ENCODE measurements at regions not wholly inside any gene's neighbourhood (a gene's known extent, or its start where the extent isn't known, plus 50 kb on each side); places are given as distances from the start of the nearest gene placed in this dataset.
"Not testable (repeated sequence)": the region's sequence is repeated elsewhere in the genome, so short reads cannot be mapped to it uniquely, and the experiment has no call there.

GRCh38 chr18:75700561-75700960 lies 273.1 kb upstream of the SMIM21 start:
- Mint-ChIP-seq H3K9me3 (peaks cover 2% of the 10 kb centered on the region), H3K4me1 (ENCODE audit: low read depth) (no peaks in the 10 kb centered on the region), H3K27ac (no peak overlapping the region), H3K27me3 (ENCODE audit: low read depth) (peaks cover 3% of the 10 kb centered on the region), H3K4me3 (no peak overlapping the region), H3K36me3 (ENCODE audit: low read depth) (no peaks in the 10 kb centered on the region)
- intact Hi-C loops (cut with micrococcal nuclease): no loop called here
- CTCF ChIA-PET: no interaction called here
- no peak for DNase-seq

GRCh38 chr18:75698861-75699260 lies 271.4 kb upstream of the SMIM21 start:
- no peak for DNase-seq
- intact Hi-C loops (cut with micrococcal nuclease): no loop called here
- Mint-ChIP-seq H3K4me3 (no peak overlapping the region), H3K4me1 (ENCODE audit: low read depth) (no peaks in the 10 kb centered on the region), H3K27ac (no peak overlapping the region), H3K27me3 (ENCODE audit: low read depth) (peaks cover 7% of the 10 kb centered on the region), H3K36me3 (ENCODE audit: low read depth) (no peaks in the 10 kb centered on the region), H3K9me3 (peaks cover 2% of the 10 kb centered on the region)
- CTCF ChIA-PET: no interaction called here

GRCh38 chr18:75697493-75697892 lies 270.0 kb upstream of the SMIM21 start:
- Mint-ChIP-seq H3K36me3 (ENCODE audit: low read depth) (no peaks in the 10 kb centered on the region), H3K27me3 (ENCODE audit: low read depth) (peaks cover 7% of the 10 kb centered on the region), H3K4me1 (ENCODE audit: low read depth) (no peaks in the 10 kb centered on the region), H3K4me3 (no peak overlapping the region), H3K9me3 (no peaks in the 10 kb centered on the region), H3K27ac (no peak overlapping the region)
- CTCF ChIA-PET: no interaction called here
- DNase-seq: no peak
- intact Hi-C loops (cut with micrococcal nuclease): no loop called here

GRCh38 chr18:75696391-75696790 lies 268.9 kb upstream of the SMIM21 start:
- Mint-ChIP-seq H3K9me3 (no peaks in the 10 kb centered on the region), H3K4me1 (ENCODE audit: low read depth) (no peaks in the 10 kb centered on the region), H3K27ac (no peak overlapping the region), H3K27me3 (ENCODE audit: low read depth) (peaks cover 7% of the 10 kb centered on the region), H3K36me3 (ENCODE audit: low read depth) (no peaks in the 10 kb centered on the region), H3K4me3 (no peak overlapping the region)
- intact Hi-C loops (cut with micrococcal nuclease): no loop called here
- CTCF ChIA-PET: interaction anchor here (0.7 to 0.8 kb wide), 2 partner anchors 69 to 1336 kb away, joined by 3 read pairs; no protein-coding TSS in a partner anchor
- no peak for DNase-seq

GRCh38 chr18:75694292-75694691 lies 266.8 kb upstream of the SMIM21 start:
- Mint-ChIP-seq H3K27ac (no peak overlapping the region), H3K27me3 (ENCODE audit: low read depth) (peaks cover 7% of the 10 kb centered on the region), H3K9me3 (no peaks in the 10 kb centered on the region), H3K4me3 (no peak overlapping the region), H3K4me1 (ENCODE audit: low read depth) (no peaks in the 10 kb centered on the region), H3K36me3 (ENCODE audit: low read depth) (no peaks in the 10 kb centered on the region)
- intact Hi-C loops (cut with micrococcal nuclease): no loop called here
- no peak for DNase-seq
- CTCF ChIA-PET: no interaction called here

GRCh38 chr18:75691483-75691882 lies 264.0 kb upstream of the SMIM21 start:
- intact Hi-C loops (cut with micrococcal nuclease): no loop called here
- no peak overlapping the region for H3K27ac Mint-ChIP-seq
- H3K9me3 Mint-ChIP-seq: no peaks in the 10 kb centered on the region
- no peak for DNase-seq
- H3K4me1 Mint-ChIP-seq (ENCODE audit: low read depth): no peaks in the 10 kb centered on the region
- H3K27me3 Mint-ChIP-seq (ENCODE audit: low read depth): peaks cover 10% of the 10 kb centered on the region
- H3K36me3 Mint-ChIP-seq (ENCODE audit: low read depth): no peaks in the 10 kb centered on the region
- CTCF ChIA-PET: no interaction called here
- no peak overlapping the region for H3K4me3 Mint-ChIP-seq

GRCh38 chr18:75690283-75690682 lies 262.8 kb upstream of the SMIM21 start:
- H3K27ac Mint-ChIP-seq; DNase-seq; H3K4me1 Mint-ChIP-seq (ENCODE audit: low read depth); intact Hi-C loops (cut with micrococcal nuclease); H3K4me3 Mint-ChIP-seq; H3K9me3 Mint-ChIP-seq; CTCF ChIA-PET; H3K36me3 Mint-ChIP-seq (ENCODE audit: low read depth): not testable (repeated sequence)
- peaks cover 13% of the 10 kb centered on the region for H3K27me3 Mint-ChIP-seq (ENCODE audit: low read depth)

- Mint-ChIP-seq H3K36me3 (ENCODE audit: low read depth) (no peaks in the 10 kb centered on the region), H3K4me3 (no peak overlapping the region), H3K9me3 (no peaks in the 10 kb centered on the region), H3K27ac (no peak overlapping the region), H3K27me3 (ENCODE audit: low read depth) (peaks cover 17% of the 10 kb centered on the region), H3K4me1 (ENCODE audit: low read depth) (no peaks in the 10 kb centered on the region)
- intact Hi-C loops (cut with micrococcal nuclease): no loop called here
- no peak for DNase-seq
- CTCF ChIA-PET: no interaction called here
Observed at GRCh38 chr18:75687626-75688025, 260.1 kb upstream of the SMIM21 start.

- Mint-ChIP-seq H3K27ac (no peak overlapping the region), H3K9me3 (no peaks in the 10 kb centered on the region), H3K27me3 (ENCODE audit: low read depth) (peaks cover 25% of the 10 kb centered on the region), H3K4me1 (ENCODE audit: low read depth) (no peaks in the 10 kb centered on the region), H3K4me3 (no peak overlapping the region), H3K36me3 (ENCODE audit: low read depth) (no peaks in the 10 kb centered on the region)
- DNase-seq: no peak
- CTCF ChIA-PET: interaction anchor here (0.6 kb wide), 1 partner anchor 68 kb away, joined by 3 read pairs; no protein-coding TSS in a partner anchor
- intact Hi-C loops (cut with micrococcal nuclease): no loop called here
Observed at GRCh38 chr18:75683426-75683825, 255.9 kb upstream of the SMIM21 start.

GRCh38 chr18:75681538-75682115 lies 254.1 kb upstream of the SMIM21 start:
- intact Hi-C loops (cut with micrococcal nuclease): no loop called here
- DNase-seq: no peak
- no peak overlapping the region for H3K27ac Mint-ChIP-seq
- no peak overlapping the region for H3K4me3 Mint-ChIP-seq
- H3K27me3 Mint-ChIP-seq (ENCODE audit: low read depth): peaks cover 23% of the 10 kb centered on the region
- no peaks in the 10 kb centered on the region for H3K36me3 Mint-ChIP-seq (ENCODE audit: low read depth)
- CTCF ChIA-PET: no interaction called here
- no peaks in the 10 kb centered on the region for H3K9me3 Mint-ChIP-seq
- H3K4me1 Mint-ChIP-seq (ENCODE audit: low read depth): no peaks in the 10 kb centered on the region

GRCh38 chr18:75679331-75679730 lies 251.8 kb upstream of the SMIM21 start:
- CTCF ChIA-PET: no interaction called here

GRCh38 chr18:75678627-75679026 lies 251.1 kb upstream of the SMIM21 start:
- Mint-ChIP-seq H3K27me3 (ENCODE audit: low read depth) (peaks cover 15% of the 10 kb centered on the region), H3K27ac (no peak overlapping the region), H3K4me3 (no peak overlapping the region), H3K4me1 (ENCODE audit: low read depth) (no peaks in the 10 kb centered on the region), H3K9me3 (no peaks in the 10 kb centered on the region), H3K36me3 (ENCODE audit: low read depth) (no peaks in the 10 kb centered on the region)
- CTCF ChIA-PET: no interaction called here
- intact Hi-C loops (cut with micrococcal nuclease): no loop called here
- no peak for DNase-seq

More at GRCh38 chr18:75679331-75679730, 251.8 kb upstream of the SMIM21 start:
- intact Hi-C loops (cut with micrococcal nuclease): no loop called here
- H3K4me3 Mint-ChIP-seq: no peak overlapping the region
- no peak for DNase-seq
- no peaks in the 10 kb centered on the region for H3K4me1 Mint-ChIP-seq (ENCODE audit: low read depth)
- no peak overlapping the region for H3K27ac Mint-ChIP-seq
- H3K27me3 Mint-ChIP-seq (ENCODE audit: low read depth): peaks cover 15% of the 10 kb centered on the region
- no peaks in the 10 kb centered on the region for H3K36me3 Mint-ChIP-seq (ENCODE audit: low read depth)
- no peaks in the 10 kb centered on the region for H3K9me3 Mint-ChIP-seq

- Mint-ChIP-seq H3K27ac (no peak overlapping the region), H3K27me3 (ENCODE audit: low read depth) (peaks cover 15% of the 10 kb centered on the region), H3K36me3 (ENCODE audit: low read depth) (no peaks in the 10 kb centered on the region), H3K9me3 (no peaks in the 10 kb centered on the region), H3K4me1 (ENCODE audit: low read depth) (no peaks in the 10 kb centered on the region), H3K4me3 (no peak overlapping the region)
- CTCF ChIA-PET: no interaction called here
- no peak for DNase-seq
- intact Hi-C loops (cut with micrococcal nuclease): no loop called here
Observed at GRCh38 chr18:75677696-75678455, 250.4 kb upstream of the SMIM21 start.

Measured in activated naive CD4-positive, alpha-beta T cell treated with anti-CD3 and anti-CD28 coated beads for 36 hours (primary cell).